ENCODE measurements at regions not wholly inside any gene's neighbourhood (a gene's known extent, or its start where the extent isn't known, plus 50 kb on each side); places are given as distances from the start of the nearest gene placed in this dataset.

GRCh38 chr12:115716551-115716950, 560.9 kb downstream of the MED13L start:
- no peaks in the 10 kb centered on the region for H4K20me1 ChIP-seq (replicated peaks; ENCODE audit: control insufficient read depth, insufficient read depth, low read length)
- in situ Hi-C loops (cut with MboI) = no loop called here
- BruUV-seq (replicated peaks) = no TSS peak
- no peaks in the 10 kb centered on the region for H3K79me2 ChIP-seq (ENCODE audit: control insufficient read depth, insufficient read depth, low read length)
- no peaks in the 10 kb centered on the region for H3K9me3 ChIP-seq (replicated peaks; ENCODE audit: control insufficient read depth, insufficient read depth, low read depth, low read length)
- no peaks in the 10 kb centered on the region for H3K4me1 ChIP-seq (replicated peaks in 1 of 2; ENCODE audit: control insufficient read depth in 2 of 2, insufficient read depth in 2 of 2, low read length in 2 of 2)
- no peak overlapping the region for H3K4me2 ChIP-seq (ENCODE audit: insufficient read depth, low read length)
- H3K27me3 ChIP-seq (ENCODE audit: control insufficient read depth in 2 of 2, insufficient read depth in 2 of 2, low read length in 2 of 2) = no peaks in the 10 kb centered on the region
- no peak overlapping the region for H3K4me3 ChIP-seq
- ATAC-seq = no peak
- no peak overlapping the region for H3K27ac ChIP-seq (ENCODE audit: extremely low read depth, low read depth, low read length)
- no peak overlapping the region for H2AFZ ChIP-seq (ENCODE audit: low read depth, low read length)
- DNase-seq (ENCODE audit: extremely low read depth in 1 of 4, low spot score in 3 of 4) = no peak
- intact Hi-C loops (cut with micrococcal nuclease) = no loop called here
- H3K9ac ChIP-seq (ENCODE audit: insufficient read depth in 1 of 2, low read depth in 2 of 2, low read length in 2 of 2) = no peak overlapping the region
- FAIRE-seq = no peak
- CTCF ChIA-PET (ENCODE audit: low intra/inter-chr PET ratio) = no interaction called here
- WGBS (ENCODE audit: insufficient coverage, low coverage, missing lambda C conversion rate) = 2% methylated on average over 4 of the region's 4 CpGs
- no peaks in the 10 kb centered on the region for H3K36me3 ChIP-seq (ENCODE audit: control insufficient read depth, insufficient read depth, low read length)
- POLR2A ChIA-PET = interaction anchor here (0.6 kb wide), 1 partner anchor 234 kb away, joined by 4 read pairs; no protein-coding TSS in a partner anchor
- H3K9me1 ChIP-seq (ENCODE audit: control insufficient read depth, insufficient read depth, low read length) = no peaks in the 10 kb centered on the region
- TF ChIP-seq BRF1 (IDR thresholded peaks at IDR 0.05; ENCODE audit: borderline replicate concordance, extremely low read depth, insufficient read length) (no peak), PTBP1 (IDR thresholded peaks at IDR 0.05; ENCODE audit: low read depth, low read length) (no peak), ZNF318 (IDR thresholded peaks at IDR 0.05; ENCODE audit: borderline replicate concordance in 1 of 2, low read depth in 1 of 2) (no peak), SMARCA4 (IDR thresholded peaks at IDR 0.05) (no peak), ZNF511 (CRISPR knock-in tag; IDR thresholded peaks at IDR 0.05) (no peak), JUND (IDR thresholded peaks at IDR 0.05; ENCODE audit: borderline replicate concordance, low read depth, low read length) (no peak), JUND (tag; IDR thresholded peaks at IDR 0.05; ENCODE audit: borderline replicate concordance, low read depth, low read length) (no peak), NFRKB (IDR thresholded peaks at IDR 0.05; ENCODE audit: low read depth) (no peak), GTF2B (IDR thresholded peaks at IDR 0.05; ENCODE audit: extremely low read depth, insufficient read length) (no peak), SMARCB1 (IDR thresholded peaks at IDR 0.05; ENCODE audit: insufficient read length, low read depth) (no peak), CXXC5 (CRISPR knock-in tag; IDR thresholded peaks at IDR 0.05) (no peak)
- TF ChIP-seq, protein P1, sequence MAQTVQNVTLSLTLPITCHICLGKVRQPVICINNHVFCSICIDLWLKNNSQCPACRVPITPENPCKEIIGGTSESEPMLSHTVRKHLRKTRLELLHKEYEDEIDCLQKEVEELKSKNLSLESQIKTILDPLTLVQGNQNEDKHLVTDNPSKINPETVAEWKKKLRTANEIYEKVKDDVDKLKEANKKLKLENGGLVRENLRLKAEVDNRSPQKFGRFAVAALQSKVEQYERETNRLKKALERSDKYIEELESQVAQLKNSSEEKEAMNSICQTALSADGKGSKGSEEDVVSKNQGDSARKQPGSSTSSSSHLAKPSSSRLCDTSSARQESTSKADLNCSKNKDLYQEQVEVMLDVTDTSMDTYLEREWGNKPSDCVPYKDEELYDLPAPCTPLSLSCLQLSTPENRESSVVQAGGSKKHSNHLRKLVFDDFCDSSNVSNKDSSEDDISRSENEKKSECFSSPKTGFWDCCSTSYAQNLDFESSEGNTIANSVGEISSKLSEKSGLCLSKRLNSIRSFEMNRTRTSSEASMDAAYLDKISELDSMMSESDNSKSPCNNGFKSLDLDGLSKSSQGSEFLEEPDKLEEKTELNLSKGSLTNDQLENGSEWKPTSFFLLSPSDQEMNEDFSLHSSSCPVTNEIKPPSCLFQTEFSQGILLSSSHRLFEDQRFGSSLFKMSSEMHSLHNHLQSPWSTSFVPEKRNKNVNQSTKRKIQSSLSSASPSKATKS (CRISPR knock-in tag; IDR thresholded peaks at IDR 0.05) = no peak

All from K562 (cell line).